ENCODE measurements at regions not wholly inside any gene's neighbourhood (a gene's known extent, or its start where the extent isn't known, plus 50 kb on each side); places are given as distances from the start of the nearest gene placed in this dataset.
A peak's percentile ranks its signal among the peaks of the same experiment; 100 is the strongest.

DNA sequence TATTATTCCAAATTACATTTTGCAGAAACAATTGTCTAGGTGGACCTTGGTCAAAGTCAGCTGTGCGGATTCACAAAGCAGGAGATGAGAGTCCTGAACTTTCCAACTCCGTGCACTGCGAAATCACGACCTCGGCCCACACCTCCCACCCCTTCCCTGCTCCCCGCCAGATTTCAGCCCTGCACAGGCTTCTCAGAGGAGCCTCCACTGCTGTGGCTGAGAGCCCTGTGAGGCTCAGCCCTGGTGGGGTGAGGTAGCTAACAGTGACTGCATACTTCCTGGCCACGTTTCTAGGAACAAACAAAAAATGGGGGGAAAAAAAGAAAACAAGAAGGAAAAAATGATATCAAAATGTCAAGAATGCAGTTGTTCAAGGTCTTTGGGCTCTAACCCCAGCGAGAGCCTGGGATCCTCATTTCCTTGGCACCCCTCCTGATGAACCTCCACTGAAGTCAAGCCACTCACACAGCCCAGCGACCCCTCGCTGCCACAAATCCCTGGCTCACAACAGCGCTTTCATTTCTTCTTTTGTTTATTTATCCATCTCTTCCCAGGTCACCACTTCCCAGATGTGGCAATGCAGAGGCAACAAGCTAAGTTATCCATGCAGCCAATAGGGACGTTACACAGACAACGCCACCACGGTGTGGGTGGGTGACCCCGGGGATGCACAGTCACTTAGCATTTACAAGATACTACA lies 729.7 kb upstream of the ID2 start:
- no peak for DNase-seq

DNA sequence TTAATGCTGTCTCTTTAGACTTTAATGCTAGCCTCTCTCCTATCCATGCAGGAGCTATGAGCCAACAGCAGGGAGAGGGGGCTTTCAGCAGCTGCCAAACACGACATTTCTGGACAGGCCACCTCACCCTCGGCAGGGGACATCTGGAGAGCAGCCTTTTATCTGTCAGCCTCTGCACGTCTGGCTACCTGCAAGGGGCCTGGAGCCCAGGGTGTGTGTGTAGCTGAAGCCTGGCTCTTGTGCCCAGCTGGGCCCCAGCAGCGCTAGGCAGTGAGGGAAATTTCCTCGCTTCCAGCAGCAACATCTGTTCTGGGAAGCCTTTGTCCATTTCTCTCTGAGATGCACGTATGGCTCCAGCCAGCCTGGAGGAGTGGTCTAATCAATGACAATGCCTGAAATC lies 728.7 kb upstream of the ID2 start:
- DNase-seq, result no peak

- no peak for DNase-seq
Measured at GRCh38 chr2:7954234-7954633, 727.6 kb upstream of the ID2 start.

DNA sequence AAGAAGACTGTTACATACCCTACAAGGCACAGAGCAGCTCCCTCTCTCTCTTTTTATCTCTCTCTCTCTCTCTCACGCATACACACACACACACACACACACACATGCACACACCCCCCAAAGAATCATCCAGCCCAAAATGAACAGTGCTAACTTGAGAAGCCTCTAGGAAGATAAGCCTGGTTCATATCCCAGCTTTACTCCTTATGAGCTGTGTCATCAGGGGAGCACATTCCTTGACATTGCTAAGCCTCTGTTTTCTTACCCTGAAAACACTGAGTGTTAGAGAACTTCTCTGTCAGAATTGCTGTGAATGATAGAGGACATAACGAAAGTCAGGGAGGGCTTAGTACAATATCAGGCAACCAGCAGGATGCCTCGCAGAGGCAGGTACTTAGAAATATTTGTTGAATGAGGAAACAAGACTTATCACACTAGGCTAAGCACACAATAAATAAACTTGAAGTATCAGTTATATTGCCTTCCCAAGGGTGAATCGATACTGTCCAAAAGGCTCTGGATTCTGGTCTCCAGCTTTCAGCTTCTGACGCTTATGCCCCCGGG lies 725.6 kb upstream of the ID2 start:
- no peak for DNase-seq

DNA sequence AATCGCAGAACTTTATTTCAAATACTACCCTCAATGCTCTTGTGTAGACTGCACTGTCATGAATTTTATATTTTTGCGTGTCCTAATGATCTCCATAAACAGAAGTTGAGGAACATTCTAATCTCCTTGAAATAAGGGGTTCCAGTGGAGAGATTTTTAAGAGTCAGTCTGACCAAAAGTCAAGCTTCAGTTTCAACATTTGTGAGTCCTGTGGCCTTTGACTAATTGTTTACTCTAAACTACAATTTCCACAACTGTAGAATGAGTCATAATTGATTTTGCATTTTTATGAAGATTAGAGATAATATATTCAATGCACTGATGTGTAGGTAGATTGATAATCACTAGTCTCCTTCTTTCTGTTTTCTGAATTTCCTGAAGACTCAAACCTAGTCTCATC lies 720.3 kb upstream of the ID2 start:
- no peak for DNase-seq

- DNase-seq, result no peak
Measured at GRCh38 chr2:7962161-7962560, 719.7 kb upstream of the ID2 start.

- no peak for DNase-seq
Measured at GRCh38 chr2:7963787-7964186, 718.1 kb upstream of the ID2 start.

GRCh38 chr2:7966032-7966431 lies 715.8 kb upstream of the ID2 start:
- no peak for DNase-seq

DNA sequence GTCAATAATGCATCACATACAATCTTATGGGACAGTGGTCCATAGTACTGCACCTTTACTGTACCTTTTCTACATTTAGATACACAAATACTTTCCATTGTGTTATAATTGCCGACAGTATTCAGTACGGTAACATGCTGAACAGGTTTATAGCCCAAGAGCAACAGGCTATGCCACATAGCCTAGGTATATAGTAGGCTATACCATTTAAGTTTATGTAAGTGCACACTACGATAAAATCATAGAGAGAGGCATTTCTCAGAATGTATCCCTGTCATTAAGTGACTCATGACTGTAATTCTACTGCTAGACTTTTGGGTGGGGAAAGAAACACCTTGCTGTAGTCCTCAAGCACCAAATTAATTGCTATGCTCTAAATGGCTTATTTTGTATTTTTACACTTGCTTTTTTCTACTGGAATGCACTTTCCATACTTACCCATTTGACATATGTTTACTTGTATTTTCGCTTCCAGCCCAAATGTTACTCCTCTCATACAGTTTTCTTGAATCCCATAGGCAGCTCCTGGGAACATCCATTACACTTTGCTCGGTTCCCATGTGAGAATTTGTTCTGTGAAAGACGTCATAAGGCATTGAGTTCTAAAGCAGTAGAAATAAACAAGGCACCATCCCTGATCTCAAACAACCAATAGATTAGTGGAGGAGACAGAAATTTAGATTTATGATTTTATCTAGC lies 714.0 kb upstream of the ID2 start:
- DNase-seq, result no peak

DNA sequence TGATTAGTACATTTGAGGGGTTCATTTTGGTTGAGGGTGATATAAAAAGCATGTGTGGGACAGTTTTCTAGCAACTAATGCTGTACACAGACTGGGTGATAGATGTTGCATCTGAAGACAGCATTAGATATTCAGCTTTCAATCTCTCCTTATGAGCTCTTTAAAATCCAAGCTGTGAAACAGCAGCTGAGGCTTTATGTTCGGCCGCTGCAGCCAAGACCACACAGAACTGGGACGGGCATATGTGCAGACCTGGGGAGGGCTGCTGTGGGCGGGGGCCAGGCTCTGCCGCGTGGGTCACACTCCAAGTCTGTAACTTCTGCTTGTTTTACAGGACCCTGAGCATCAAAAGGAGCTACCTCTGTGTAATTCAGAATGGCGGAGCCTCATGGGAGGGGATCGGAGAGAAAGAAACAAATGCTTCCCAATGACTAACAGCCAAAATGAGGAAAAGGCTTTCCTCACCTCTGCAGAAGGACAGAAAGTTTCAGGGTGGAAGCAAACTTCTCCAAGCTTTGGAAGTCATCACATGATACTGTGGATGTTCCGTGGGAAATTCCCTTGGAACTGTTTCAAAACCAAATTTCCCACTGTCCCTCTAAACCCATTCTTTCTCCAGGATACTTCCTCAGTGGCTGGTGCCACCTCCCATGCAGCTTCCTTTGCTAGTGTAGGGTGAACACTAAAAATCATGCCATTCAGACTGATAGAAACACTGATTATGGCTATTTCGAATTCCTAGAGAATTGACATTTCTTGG lies 711.9 kb upstream of the ID2 start:
- no peak for DNase-seq

GRCh38 chr2:7971248-7971647 lies 710.6 kb upstream of the ID2 start:
- no peak for DNase-seq

DNA sequence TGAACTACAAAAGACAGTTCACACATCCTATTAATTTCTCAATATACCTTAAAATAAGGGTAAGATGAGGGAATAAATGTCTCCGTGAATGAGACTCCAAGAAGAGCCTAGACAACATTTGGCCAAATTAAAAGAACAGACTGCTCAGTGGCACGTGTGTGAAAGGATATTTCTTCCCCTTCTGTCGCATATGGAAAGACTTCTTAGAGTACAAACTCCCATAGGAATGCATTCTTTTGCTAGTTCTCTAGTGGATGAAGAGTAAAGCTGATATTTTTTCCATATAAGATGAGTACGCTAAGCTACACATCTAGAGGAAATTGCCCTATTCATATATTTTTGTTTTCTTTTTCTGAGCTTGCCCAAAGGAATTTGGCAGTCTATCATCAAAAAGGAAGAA lies 710.0 kb upstream of the ID2 start:
- DNase-seq, result no peak

DNA sequence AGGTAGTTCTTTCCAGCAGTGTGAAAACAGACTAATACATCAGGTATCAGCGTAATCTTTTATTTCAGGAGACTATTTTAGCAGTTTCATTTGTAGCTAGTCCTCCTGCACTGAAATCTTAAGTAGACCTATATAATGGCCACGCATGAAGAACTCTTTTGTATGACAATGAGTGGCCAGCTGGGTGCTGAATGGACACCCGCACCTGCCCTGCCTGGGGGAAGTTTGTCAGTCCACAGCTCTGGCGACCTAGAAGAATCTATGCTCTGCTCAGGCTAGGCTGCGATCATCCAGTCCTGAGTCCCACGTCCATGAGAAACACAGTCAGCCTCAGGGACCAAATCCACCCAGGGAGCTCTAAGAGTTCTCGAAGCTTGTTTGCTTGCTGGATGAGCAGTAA lies 709.2 kb upstream of the ID2 start:
- no peak for DNase-seq

- DNase-seq, result no peak
Measured at GRCh38 chr2:7973801-7974480, 707.9 kb upstream of the ID2 start.

GRCh38 chr2:7974936-7975335 lies 706.9 kb upstream of the ID2 start:
- DNase-seq, result no peak

DNA sequence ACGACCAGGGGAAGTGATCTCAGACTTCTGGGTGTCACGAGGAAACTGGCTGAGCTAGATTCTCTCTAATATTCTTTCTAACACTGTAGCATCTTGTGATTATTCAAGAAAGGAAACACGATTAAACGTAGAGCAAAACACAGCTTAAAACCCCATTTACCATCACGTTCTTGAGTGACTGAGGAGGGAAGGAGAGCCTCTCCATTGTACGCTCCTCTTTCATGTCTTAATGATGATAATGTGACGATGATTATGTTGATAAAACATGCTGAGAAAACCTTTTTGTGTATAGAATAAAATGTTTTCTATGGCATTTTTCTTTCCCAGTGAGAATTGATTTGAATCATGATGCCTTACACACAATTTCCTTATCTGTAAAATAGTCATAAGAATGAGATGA lies 705.6 kb upstream of the ID2 start:
- no peak for DNase-seq

GRCh38 chr2:7977981-7978380 lies 703.9 kb upstream of the ID2 start:
- no peak for DNase-seq

DNA sequence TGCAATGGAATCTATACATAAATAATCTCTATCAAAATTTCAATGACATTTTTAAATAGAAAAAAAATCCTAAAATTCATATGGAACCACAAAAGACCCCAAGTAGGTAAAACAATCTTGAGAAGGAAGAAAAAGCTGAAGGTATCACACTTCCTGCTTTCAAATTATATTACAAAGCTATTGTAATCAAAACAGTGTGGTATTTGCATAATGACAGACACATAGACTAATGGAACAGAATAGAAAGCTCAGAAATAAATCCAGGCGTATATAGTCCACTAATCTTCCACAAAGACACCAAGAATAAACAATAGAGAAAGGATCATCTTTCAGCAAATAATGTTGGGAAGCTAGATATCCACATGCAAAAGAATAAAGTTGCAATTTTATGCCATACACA lies 699.8 kb upstream of the ID2 start:
- no peak for DNase-seq

DNA sequence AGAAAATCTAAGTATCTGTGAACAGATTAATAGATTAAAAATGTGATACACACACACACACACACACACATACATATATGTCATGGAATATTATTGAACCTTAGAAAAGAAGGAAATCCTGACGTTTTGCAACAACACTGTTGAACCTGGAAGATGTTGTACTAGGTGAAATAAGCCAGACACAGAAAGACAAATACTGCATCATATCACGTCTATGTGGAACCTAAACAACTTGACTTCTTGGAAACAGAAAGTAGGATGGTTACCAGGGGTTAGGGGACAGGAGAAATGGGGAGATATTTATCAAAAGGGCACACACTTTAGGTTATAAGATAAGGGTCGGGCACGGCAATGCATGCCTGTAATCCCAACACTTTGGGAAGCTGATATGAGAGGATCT lies 698.4 kb upstream of the ID2 start:
- no peak for DNase-seq

- no peak for DNase-seq
Measured at GRCh38 chr2:7983912-7984311, 697.9 kb upstream of the ID2 start.

GRCh38 chr2:7984693-7985353 lies 697.0 kb upstream of the ID2 start:
- DNase-seq, result peak; percentile 64

- DNase-seq, result no peak
Measured at GRCh38 chr2:7986431-7986830, 695.4 kb upstream of the ID2 start.

DNA sequence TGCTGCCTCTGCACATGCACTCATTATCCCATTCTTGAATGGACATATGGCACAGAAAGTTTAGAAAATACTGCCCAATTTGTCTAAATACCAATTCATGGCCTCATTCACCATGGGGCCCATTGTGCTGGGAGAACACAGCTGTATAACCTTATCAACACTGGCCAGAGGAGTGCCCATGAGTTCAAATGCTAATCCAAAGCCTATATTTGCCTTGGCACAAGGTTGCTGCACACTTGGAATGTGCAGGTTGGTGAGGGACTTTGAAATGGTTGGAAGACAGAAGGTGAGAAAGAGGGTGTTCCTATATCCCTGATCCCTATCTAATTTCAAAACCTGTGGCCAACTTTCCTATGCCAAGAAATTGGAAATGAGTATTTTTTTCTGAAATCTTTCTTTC lies 693.9 kb upstream of the ID2 start:
- no peak for DNase-seq

All from activated CD4-positive, alpha-beta T cell treated with anti-CD3 and anti-CD28 coated beads, Interleukin-2, amount 50 U/mL, for 16 hours (primary cell).